Tibial artery (tissue), 4 donors: ENCODE measurements at regions not wholly inside any gene's neighbourhood (a gene's known extent, or its start where the extent isn't known, plus 50 kb on each side); places are given as distances from the start of the nearest gene placed in this dataset.

Experiments used
- DNase-seq, 2 donors: peaks; one replicate each; pipeline ENCODE4 v3.0.0-alpha.2; 2019
- H3K27ac ChIP-seq, 2 donors: fragments of 200-600 bp; sonication (generic) in 1 of 2; 1 replicate in 1 of 2; 2 replicates in 1 of 2; pipeline ENCODE4 v1.5.1; 2018 to 2019; ENCODE audit warnings: mild to moderate bottlenecking in 1 of 2
- H3K27me3 ChIP-seq, 2 donors: fragments of 200-600 bp; sonication (generic) in 1 of 2; one replicate each; pipeline versions ENCODE4 v1.5.1 to v1.6.0; 2016 to 2019
- H3K36me3 ChIP-seq, 3 donors: fragments of 200-600 bp; sonication (generic) in 2 of 3; one replicate each; pipeline ENCODE4 v1.5.1; 2016 to 2019; ENCODE audit warnings: mild to moderate bottlenecking in 2 of 3
- H3K4me1 ChIP-seq, 4 donors: fragments of 200-600 bp; sonication (generic) in 2 of 4; 1 replicate in 3 of 4; 2 replicates in 1 of 4; pipeline ENCODE4 v1.5.1; 2016 to 2019
- H3K4me3 ChIP-seq, 2 donors: fragments of 200-600 bp; sonication (generic) in 1 of 2; 1 replicate in 1 of 2; 2 replicates in 1 of 2; pipeline ENCODE4 v1.5.1; 2018 to 2019; ENCODE audit warnings: mild to moderate bottlenecking in 2 of 2
- H3K9me3 ChIP-seq, 3 donors: fragments of 200-600 bp; sonication (generic) in 1 of 3; one replicate each; pipeline ENCODE4 v1.5.1; 2016 to 2019
- CTCF ChIP-seq, 2 experiments: fragments of 200-600 bp in 1 of 2; fragments of 450-650 bp in 1 of 2; IDR thresholded peaks; one replicate each; pipeline ENCODE4 v1.5.1; 2017 to 2019; ENCODE audit warnings: antibody characterized with exemption in 2 of 2, mild to moderate bottlenecking in 1 of 2, moderate library complexity in 1 of 2
- intact Hi-C: fragments of 100-400 bp; cut with DNase I; formaldehyde crosslinking; loops from one replicate; pipeline ENCODE4 v1.15.0; 2023; ENCODE audit warnings: low total_unique reads

GRCh38 chr6:43968110-43968965 lies 158.9 kb downstream of the MRPL14 start:
- Histone ChIP-seq H3K9me3 (no peaks in the 10 kb centered on the region), H3K36me3 (no peaks in the 10 kb centered on the region), H3K27ac (no peak overlapping the region), H3K4me3 (no peak overlapping the region), H3K27me3 (no peaks in the 10 kb centered on the region), H3K4me1 (peaks cover 0 to 15% (median 13%) of the 10 kb centered on the region in 4 donors)
- intact Hi-C loops, result no loop called here
- TF ChIP-seq CTCF (IDR thresholded peaks at IDR 0.05), result no peak
- DNase-seq, result no peak

GRCh38 chr6:43967719-43968091 lies 159.5 kb downstream of the MRPL14 start:
- no peaks in the 10 kb centered on the region for H3K27me3 ChIP-seq
- no peak overlapping the region for H3K4me3 ChIP-seq
- H3K27ac ChIP-seq, result no peak overlapping the region
- H3K9me3 ChIP-seq, result no peaks in the 10 kb centered on the region
- peaks cover 0 to 8% (median 7%) of the 10 kb centered on the region in 4 donors for H3K4me1 ChIP-seq
- TF ChIP-seq CTCF (IDR thresholded peaks at IDR 0.05), result no peak
- intact Hi-C loops, result no loop called here
- DNase-seq, result no peak
- H3K36me3 ChIP-seq, result no peaks in the 10 kb centered on the region

GRCh38 chr6:43966853-43967718 lies 160.2 kb downstream of the MRPL14 start:
- Histone ChIP-seq H3K4me1 (peaks cover 0 to 2% (median under 1%) of the 10 kb centered on the region in 4 donors), H3K9me3 (no peaks in the 10 kb centered on the region), H3K36me3 (no peaks in the 10 kb centered on the region), H3K27ac (no peak overlapping the region), H3K4me3 (no peak overlapping the region), H3K27me3 (no peaks in the 10 kb centered on the region)
- no peak for TF ChIP-seq CTCF (IDR thresholded peaks at IDR 0.05)
- intact Hi-C loops, result no loop called here
- no peak for DNase-seq

- no peak overlapping the region for H3K4me3 ChIP-seq
- no peak overlapping the region for H3K27ac ChIP-seq
- H3K27me3 ChIP-seq, result no peaks in the 10 kb centered on the region
- no peak for DNase-seq
- H3K9me3 ChIP-seq, result no peaks in the 10 kb centered on the region
- H3K4me1 ChIP-seq, result no peaks in the 10 kb centered on the region
- H3K36me3 ChIP-seq, result no peaks in the 10 kb centered on the region
- TF ChIP-seq CTCF (IDR thresholded peaks at IDR 0.05), result no peak
- intact Hi-C loops, result no loop called here
Observed at GRCh38 chr6:43966374-43966658, 160.9 kb downstream of the MRPL14 start.

- TF ChIP-seq CTCF (IDR thresholded peaks at IDR 0.05), result no peak
- intact Hi-C loops, result no loop called here
- Histone ChIP-seq H3K4me3 (no peak overlapping the region), H3K27me3 (no peaks in the 10 kb centered on the region), H3K36me3 (no peaks in the 10 kb centered on the region), H3K9me3 (no peaks in the 10 kb centered on the region), H3K27ac (no peak overlapping the region), H3K4me1 (no peaks in the 10 kb centered on the region)
- DNase-seq, result no peak
Observed at GRCh38 chr6:43965628-43966373, 161.5 kb downstream of the MRPL14 start.
